HCT116 (cell line): ENCODE measurements at regions not wholly inside any gene's neighbourhood (a gene's known extent, or its start where the extent isn't known, plus 50 kb on each side); places are given as distances from the start of the nearest gene placed in this dataset.

Experiments
- ATAC-seq: fragments of 200-7000 bp; cut with Tn5 transposase; 2 replicates; pipeline ENCODE4 v1.9.1; 2020; ENCODE audit warnings: mild to moderate bottlenecking, moderate library complexity
- BruUV-seq: library from RNA; stranded (reverse); fragments of 400-500 nt; replicated peaks from 2 replicates; lab custom pipeline; 2021; lab: Mats Ljungman, UMichigan
- CTCF ChIA-PET: fragments of 300-600 bp; sonication (Branson Sonifier 250); formaldehyde crosslinking; loops from one replicate; lab custom pipeline; 2021; ENCODE audit warnings: antibody characterized with exemption; lab: Charles Lee
- POLR2A ChIA-PET: fragments of 300-600, 350-600 bp; sonication (Branson Sonifier 250); formaldehyde crosslinking; loops from one replicate; lab custom pipeline; 2021; ENCODE audit warnings: antibody characterized with exemption; lab: Charles Lee
- RAD21 ChIA-PET, 2 experiments: fragments of 300-600 bp; sonication (Branson Sonifier 250); formaldehyde crosslinking; loops; one replicate each; lab custom pipeline; 2023; ENCODE audit warnings: low total read pairs in 2 of 2; ENCODE audit not compliant: uncharacterized antibody in 2 of 2, unreplicated experiment in 2 of 2, low non-redundant PET in 1 of 2; lab: Charles Lee
- DNase-seq: peaks from one replicate; pipeline ENCODE4 v3.0.0-alpha.2; 2010; ENCODE audit warnings: low read depth, low spot score
- H2AFZ ChIP-seq: fragments of 200-600 bp; shearing (Covaris generic), sonication (generic); 2 replicates; pipeline ENCODE4 v1.6.1; 2017; ENCODE audit warnings: low read depth, mixed run types, mixed read lengths, antibody characterized with exemption, low read length; ENCODE audit not compliant: poor library complexity, severe bottlenecking
- H3K27ac ChIP-seq: 2 replicates; pipeline ENCODE4 v1.5.1; 2012; ENCODE audit warnings: low read depth, low read length
- H3K27me3 ChIP-seq: fragments of 200-600 bp; sonication (generic); 2 replicates; pipeline ENCODE4 v1.6.1; 2016; ENCODE audit warnings: mixed run types, low read length, mixed read lengths; ENCODE audit not compliant: insufficient read depth
- H3K36me3 ChIP-seq, 2 experiments: fragments of 200-500 bp in 1 of 2; fragments of 200-600 bp in 1 of 2; sonication (Bioruptor generic) in 1 of 2; sonication (generic) in 1 of 2; 2 replicates each; pipeline versions ENCODE4 v1.5.1 to v1.6.1; 2014 to 2016; ENCODE audit warnings: low read length in 2 of 2, inconsistent platforms in 1 of 2, mixed read lengths in 1 of 2, mixed run types in 1 of 2; ENCODE audit not compliant: insufficient read depth in 2 of 2, control insufficient read depth in 1 of 2
- H3K4me1 ChIP-seq, 2 experiments: fragments of 200-600 bp in 1 of 2; sonication (generic) in 1 of 2; 2 replicates each; pipeline versions ENCODE4 v1.5.1 to v1.6.1; 2012 to 2017; ENCODE audit warnings: low read length in 2 of 2, inconsistent platforms in 1 of 2, mild to moderate bottlenecking in 1 of 2, mixed read lengths in 1 of 2, mixed run types in 1 of 2, moderate library complexity in 1 of 2; ENCODE audit not compliant: insufficient read depth in 2 of 2, control insufficient read depth in 1 of 2
- H3K4me2 ChIP-seq: fragments of 200-600 bp; sonication (generic); 2 replicates; pipeline ENCODE4 v1.6.1; 2017; ENCODE audit warnings: mixed run types, low read length, mixed read lengths
- H3K4me3 ChIP-seq, 2 experiments: fragments of 200-600 bp in 1 of 2; sonication (generic) in 1 of 2; replicated peaks in 1 of 2; 2 replicates each; pipeline ENCODE4 v1.5.1; 2011 to 2016; ENCODE audit warnings: low read length in 2 of 2, control low read depth in 1 of 2, low read depth in 1 of 2, mild to moderate bottlenecking in 1 of 2, mixed read lengths in 1 of 2, mixed run types in 1 of 2
- H3K79me2 ChIP-seq: fragments of 200-600 bp; sonication (generic); 2 replicates; pipeline ENCODE4 v1.6.1; 2017; ENCODE audit warnings: mild to moderate bottlenecking, mixed run types, low read length, moderate library complexity, mixed read lengths; ENCODE audit not compliant: insufficient read depth
- H3K9ac ChIP-seq: fragments of 200-600 bp; sonication (generic); 2 replicates; pipeline ENCODE4 v1.6.1; 2016; ENCODE audit warnings: low read length, mixed read lengths
- H3K9me2 ChIP-seq: fragments of 200-600 bp; sonication (generic), shearing (Covaris generic); 2 replicates; pipeline ENCODE4 v1.6.1; 2017; ENCODE audit warnings: mixed run types, mild to moderate bottlenecking, moderate library complexity; ENCODE audit not compliant: insufficient read depth
- H3K9me3 ChIP-seq, 2 experiments: fragments of 200-500 bp in 1 of 2; fragments of 200-600 bp in 1 of 2; sonication (Bioruptor generic) in 1 of 2; sonication (generic) in 1 of 2; 2 replicates each; pipeline ENCODE4 v1.6.1; 2014 to 2017; ENCODE audit warnings: low read length in 2 of 2, mixed read lengths in 2 of 2, inconsistent platforms in 1 of 2, low read depth in 1 of 2, mild to moderate bottlenecking in 1 of 2, mixed run types in 1 of 2, moderate library complexity in 1 of 2; ENCODE audit not compliant: control insufficient read depth in 1 of 2, insufficient read depth in 1 of 2
- H4K20me1 ChIP-seq: fragments of 200-600 bp; sonication (generic), shearing (Covaris generic); 2 replicates; pipeline ENCODE4 v1.6.1; 2017; ENCODE audit warnings: mixed run types, mild to moderate bottlenecking, moderate library complexity; ENCODE audit not compliant: insufficient read depth
- CBX3 ChIP-seq: IDR thresholded peaks from 2 replicates; pipeline ENCODE4 v1.6.1; 2012; ENCODE audit warnings: low read depth
- CEBPB ChIP-seq: IDR thresholded peaks from 2 replicates; pipeline ENCODE4 v1.6.1; 2012; ENCODE audit warnings: low read depth
- EGR1 ChIP-seq: IDR thresholded peaks from 2 replicates; pipeline ENCODE4 v1.6.1; 2012; ENCODE audit warnings: low read depth
- EZH2 ChIP-seq: fragments of 200-600 bp; sonication (generic); IDR thresholded peaks from 2 replicates; pipeline ENCODE4 v1.6.1; 2017; ENCODE audit warnings: antibody characterized with exemption, mixed run types
- EZH2phosphoT487 ChIP-seq: fragments of 200-600 bp; IDR thresholded peaks from 2 replicates; pipeline ENCODE4 v1.6.1; 2018; ENCODE audit warnings: antibody characterized with exemption, borderline replicate concordance
- JUND ChIP-seq: IDR thresholded peaks from 2 replicates; pipeline ENCODE4 v1.6.1; 2012
- MAX ChIP-seq: IDR thresholded peaks from 2 replicates; pipeline ENCODE4 v1.6.1; 2012
- POLR2A ChIP-seq: IDR thresholded peaks from 2 replicates; pipeline ENCODE4 v1.7.0; 2011; ENCODE audit warnings: borderline replicate concordance; ENCODE audit not compliant: insufficient read depth, insufficient read length; ENCODE audit errors: extremely low read depth
- POLR2AphosphoS5 ChIP-seq: IDR thresholded peaks from 2 replicates; pipeline ENCODE4 v1.6.1; 2011; ENCODE audit warnings: mild to moderate bottlenecking, low read depth, low read length, moderate library complexity
- RAD21 ChIP-seq: IDR thresholded peaks from 2 replicates; pipeline ENCODE4 v1.6.1; 2012; ENCODE audit warnings: low read depth, mild to moderate bottlenecking
- REST ChIP-seq: IDR thresholded peaks from 2 replicates; pipeline ENCODE4 v1.6.1; 2012; ENCODE audit warnings: low read depth
- SIN3A ChIP-seq: IDR thresholded peaks from 2 replicates; pipeline ENCODE4 v1.6.1; 2012; ENCODE audit warnings: low read depth
- SRF ChIP-seq: IDR thresholded peaks from 2 replicates; pipeline ENCODE4 v1.6.1; 2012; ENCODE audit warnings: low read depth
- YY1 ChIP-seq: IDR thresholded peaks from 2 replicates; pipeline ENCODE4 v1.6.1; 2011; ENCODE audit warnings: low read length, low read depth, moderate library complexity, mild to moderate bottlenecking; ENCODE audit not compliant: insufficient replicate concordance; ENCODE audit errors: extremely low read depth
- ZFX ChIP-seq: fragments of 450-650 bp; IDR thresholded peaks from 2 replicates; pipeline ENCODE4 v1.6.1; 2017
- ZNF274 ChIP-seq: fragments of 200-500 bp; sonication (Bioruptor generic); IDR thresholded peaks from 2 replicates; pipeline ENCODE4 v1.6.1; 2014; ENCODE audit warnings: mild to moderate bottlenecking, low read depth, low read length, inconsistent platforms
- intact Hi-C: fragments of 100-400 bp; cut with micrococcal nuclease; formaldehyde crosslinking; loops from 2 replicates; pipeline ENCODE4 v1.10.0; 2022
- TF ChIP-seq, protein P1 (sequence below): IDR thresholded peaks from 2 replicates; pipeline ENCODE4 v1.6.1; 2012
- TF ChIP-seq, protein P2 (sequence below): IDR thresholded peaks from 2 replicates; pipeline ENCODE4 v1.6.1; 2011; ENCODE audit warnings: mild to moderate bottlenecking, low read length, moderate library complexity; ENCODE audit not compliant: insufficient replicate concordance; ENCODE audit errors: extremely low read depth

DNA sequence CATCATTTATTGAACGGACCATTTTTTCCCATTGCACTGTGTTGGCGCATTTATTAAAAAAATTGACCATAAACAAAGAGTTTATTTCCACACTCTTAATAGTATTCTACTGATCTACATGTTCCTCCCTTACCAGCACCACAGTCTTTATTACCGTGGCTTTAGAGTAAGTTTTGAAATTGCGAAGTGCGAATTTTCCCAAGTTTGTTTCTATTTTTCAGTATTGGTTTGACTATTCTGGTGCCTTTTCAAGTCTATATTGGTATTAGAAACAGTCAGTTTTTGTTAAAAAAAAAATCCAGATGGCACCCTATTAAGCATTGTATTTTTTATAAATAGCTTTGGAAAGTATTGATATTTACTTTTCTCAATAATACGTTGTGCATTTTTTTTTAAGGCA, 795.1 kb upstream of the HS6ST1 start:
- H3K4me1 ChIP-seq = no peaks in the 10 kb centered on the region
- H3K4me2 ChIP-seq = no peak overlapping the region
- DNase-seq (no peak), ATAC-seq (no peak)
- H3K27me3 ChIP-seq = peaks cover 6% of the 10 kb centered on the region; the same call in 1 of the 2 replicates
- H4K20me1 ChIP-seq = no peaks in the 10 kb centered on the region
- ChIA-PET RAD21 (no interaction called here), POLR2A (no interaction called here), CTCF (no interaction called here)
- no peaks in the 10 kb centered on the region for H3K9me2 ChIP-seq
- no peak overlapping the region for H3K27ac ChIP-seq
- BruUV-seq = no TSS peak
- H3K36me3 ChIP-seq = no peaks in the 10 kb centered on the region
- intact Hi-C loops = no loop called here
- no peak for TF ChIP-seq EZH2phosphoT487
- no peak overlapping the region for H3K9ac ChIP-seq
- no peak overlapping the region for H2AFZ ChIP-seq
- no peaks in the 10 kb centered on the region for H3K79me2 ChIP-seq
- no peaks in the 10 kb centered on the region for H3K9me3 ChIP-seq
- no peak overlapping the region for H3K4me3 ChIP-seq

DNA sequence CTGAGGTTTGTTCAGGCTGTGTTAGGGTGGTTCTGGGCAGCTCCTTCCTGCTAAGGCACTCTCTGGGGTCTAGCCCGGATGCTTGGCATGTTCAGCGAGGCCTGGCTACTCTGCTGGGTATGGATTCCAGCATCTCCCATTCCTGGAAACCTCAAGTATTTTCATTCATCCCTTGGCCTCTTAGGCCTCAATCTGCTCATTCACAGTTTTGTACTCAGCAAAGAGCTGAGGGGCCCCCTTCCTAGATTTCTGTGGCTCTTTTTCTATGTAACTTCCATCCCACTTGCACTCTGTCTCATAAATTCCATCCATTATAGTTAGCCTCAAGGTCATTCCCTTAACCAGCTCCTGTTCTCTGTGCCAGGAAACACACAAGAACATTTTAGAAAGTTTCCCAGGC, 798.8 kb upstream of the HS6ST1 start:
- H4K20me1 ChIP-seq = no peaks in the 10 kb centered on the region
- ChIA-PET RAD21 (no interaction called here), POLR2A (no interaction called here), CTCF (no interaction called here)
- no peak overlapping the region for H3K4me3 ChIP-seq
- H3K9me3 ChIP-seq = no peaks in the 10 kb centered on the region
- H3K36me3 ChIP-seq = no peaks in the 10 kb centered on the region
- DNase-seq (no peak), ATAC-seq (no peak)
- no peaks in the 10 kb centered on the region for H3K4me1 ChIP-seq
- BruUV-seq = no TSS peak
- H3K27ac ChIP-seq = no peak overlapping the region
- H2AFZ ChIP-seq = no peak overlapping the region
- intact Hi-C loops = no loop called here
- no peak overlapping the region for H3K9ac ChIP-seq
- H3K79me2 ChIP-seq = no peaks in the 10 kb centered on the region
- H3K9me2 ChIP-seq = no peaks in the 10 kb centered on the region
- H3K27me3 ChIP-seq = peaks cover 9% of the 10 kb centered on the region
- H3K4me2 ChIP-seq = no peak overlapping the region
- TF ChIP-seq CBX3 (no peak), SRF (no peak), RAD21 (no peak), ZNF274 (no peak), MAX (no peak), YY1 (no peak), SIN3A (no peak), ZFX (no peak), JUND (no peak), EZH2 (no peak), POLR2AphosphoS5 (no peak), CEBPB (no peak), EZH2phosphoT487 (no peak), REST (no peak), EGR1 (no peak), POLR2A (no peak)
- TF ChIP-seq, protein P1, sequence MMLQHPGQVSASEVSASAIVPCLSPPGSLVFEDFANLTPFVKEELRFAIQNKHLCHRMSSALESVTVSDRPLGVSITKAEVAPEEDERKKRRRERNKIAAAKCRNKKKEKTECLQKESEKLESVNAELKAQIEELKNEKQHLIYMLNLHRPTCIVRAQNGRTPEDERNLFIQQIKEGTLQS = no peak
- TF ChIP-seq, protein P2, sequence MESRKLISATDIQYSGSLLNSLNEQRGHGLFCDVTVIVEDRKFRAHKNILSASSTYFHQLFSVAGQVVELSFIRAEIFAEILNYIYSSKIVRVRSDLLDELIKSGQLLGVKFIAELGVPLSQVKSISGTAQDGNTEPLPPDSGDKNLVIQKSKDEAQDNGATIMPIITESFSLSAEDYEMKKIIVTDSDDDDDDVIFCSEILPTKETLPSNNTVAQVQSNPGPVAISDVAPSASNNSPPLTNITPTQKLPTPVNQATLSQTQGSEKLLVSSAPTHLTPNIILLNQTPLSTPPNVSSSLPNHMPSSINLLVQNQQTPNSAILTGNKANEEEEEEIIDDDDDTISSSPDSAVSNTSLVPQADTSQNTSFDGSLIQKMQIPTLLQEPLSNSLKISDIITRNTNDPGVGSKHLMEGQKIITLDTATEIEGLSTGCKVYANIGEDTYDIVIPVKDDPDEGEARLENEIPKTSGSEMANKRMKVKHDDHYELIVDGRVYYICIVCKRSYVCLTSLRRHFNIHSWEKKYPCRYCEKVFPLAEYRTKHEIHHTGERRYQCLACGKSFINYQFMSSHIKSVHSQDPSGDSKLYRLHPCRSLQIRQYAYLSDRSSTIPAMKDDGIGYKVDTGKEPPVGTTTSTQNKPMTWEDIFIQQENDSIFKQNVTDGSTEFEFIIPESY = no peak
